GM21786 (cell line): ENCODE measurements at regions not wholly inside any gene's neighbourhood (a gene's known extent, or its start where the extent isn't known, plus 50 kb on each side); places are given as distances from the start of the nearest gene placed in this dataset.

Source experiments
- ATAC-seq: cut with Tn5 transposase; IDR thresholded peaks from one replicate; pipeline ENCODE4 v1.9.1; 2021; ENCODE audit not compliant: unreplicated experiment

DNA sequence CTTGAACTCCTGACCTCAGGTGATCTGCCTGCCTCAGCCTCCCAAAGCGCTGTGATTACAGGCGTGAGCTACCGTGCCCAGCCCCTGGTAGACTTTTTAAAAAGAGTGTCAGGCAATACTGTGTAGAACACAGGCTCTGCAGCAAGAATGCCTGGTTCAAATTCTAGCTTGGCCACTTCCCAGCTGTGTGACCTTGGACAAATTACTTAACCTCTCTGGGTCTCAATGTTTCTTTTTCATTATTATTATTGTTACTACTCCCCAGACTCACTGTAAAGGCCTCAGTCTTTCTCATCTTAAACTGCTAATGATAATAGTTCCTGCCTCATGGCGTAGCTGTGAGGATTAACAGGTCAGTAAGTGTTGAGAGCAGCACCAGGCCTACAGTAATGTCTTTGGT is 114.3 kb downstream of the LITAF start:
- ATAC-seq = no peak

GRCh38 chr16:11472851-11473250 is 113.9 kb downstream of the LITAF start:
- no peak for ATAC-seq

- ATAC-seq = no peak
These were observed 113.0 kb downstream of the LITAF start for GRCh38 chr16:11473728-11474127.

DNA sequence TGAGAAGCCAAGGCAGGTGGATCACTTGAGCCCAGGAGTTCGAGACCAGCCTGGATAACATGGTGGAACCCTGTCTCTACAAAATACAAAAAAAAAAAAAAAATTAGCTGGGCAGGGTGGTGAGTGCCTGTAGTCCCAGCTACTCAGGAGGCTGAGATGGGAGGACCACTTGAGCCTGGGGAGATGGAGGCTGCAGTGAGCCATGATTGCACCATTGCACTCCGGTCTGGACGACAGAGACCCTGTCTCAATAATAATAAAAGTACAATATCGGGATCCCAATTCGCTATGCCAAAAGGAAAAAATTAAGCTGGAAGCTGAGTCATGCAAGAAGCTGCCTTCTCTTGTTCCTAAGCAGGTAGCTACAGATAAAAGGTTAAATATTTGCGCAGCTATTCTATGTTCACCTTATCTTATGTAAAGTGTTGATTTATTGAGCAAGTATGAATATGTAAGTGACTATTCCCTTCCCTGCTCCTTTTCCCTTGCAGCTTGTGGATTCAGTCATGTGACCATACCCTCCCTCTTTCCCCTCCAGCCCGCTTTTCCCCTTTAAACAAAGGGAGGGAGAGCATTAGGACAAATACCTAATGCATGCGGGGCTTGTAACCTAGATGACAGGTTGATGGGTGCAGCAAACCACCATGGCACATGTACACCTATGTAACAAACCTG is 112.0 kb downstream of the LITAF start:
- ATAC-seq = no peak

DNA sequence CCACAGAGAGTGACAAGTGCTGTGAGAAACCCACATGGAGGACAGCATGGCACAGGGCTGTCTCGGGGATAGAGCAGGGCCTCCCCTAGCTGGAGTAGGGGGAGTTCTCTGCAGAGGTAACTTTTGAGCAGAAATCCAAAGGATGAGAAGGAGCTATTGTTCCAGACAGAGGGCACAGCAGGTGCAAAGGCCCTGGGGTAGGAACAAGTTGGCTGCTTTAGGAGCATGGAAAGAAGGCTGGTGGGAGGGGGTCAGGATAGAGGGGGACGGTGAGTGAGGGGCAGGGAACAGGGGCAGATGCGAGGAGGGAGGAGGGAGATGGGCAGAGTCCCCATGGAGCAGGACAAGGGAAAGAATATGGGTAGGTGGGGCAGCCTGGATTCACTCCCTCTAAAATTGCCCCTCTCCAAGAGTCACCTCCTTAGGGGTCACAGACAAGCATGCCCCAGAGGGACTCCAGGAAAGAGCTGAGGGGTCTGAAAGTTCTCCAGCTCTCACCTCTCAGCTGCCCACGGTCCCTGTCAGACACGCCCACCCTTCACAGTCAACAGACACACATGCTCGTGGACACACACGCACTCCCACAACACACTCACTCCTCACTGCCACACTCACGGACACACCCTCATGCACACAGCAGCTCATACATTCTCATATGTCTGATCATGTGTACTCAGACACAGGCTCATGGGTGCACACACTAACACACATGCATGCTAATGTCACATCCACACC is 110.7 kb downstream of the LITAF start:
- ATAC-seq = no peak

- ATAC-seq = no peak
These were observed 110.0 kb downstream of the LITAF start for GRCh38 chr16:11476676-11477075.

DNA sequence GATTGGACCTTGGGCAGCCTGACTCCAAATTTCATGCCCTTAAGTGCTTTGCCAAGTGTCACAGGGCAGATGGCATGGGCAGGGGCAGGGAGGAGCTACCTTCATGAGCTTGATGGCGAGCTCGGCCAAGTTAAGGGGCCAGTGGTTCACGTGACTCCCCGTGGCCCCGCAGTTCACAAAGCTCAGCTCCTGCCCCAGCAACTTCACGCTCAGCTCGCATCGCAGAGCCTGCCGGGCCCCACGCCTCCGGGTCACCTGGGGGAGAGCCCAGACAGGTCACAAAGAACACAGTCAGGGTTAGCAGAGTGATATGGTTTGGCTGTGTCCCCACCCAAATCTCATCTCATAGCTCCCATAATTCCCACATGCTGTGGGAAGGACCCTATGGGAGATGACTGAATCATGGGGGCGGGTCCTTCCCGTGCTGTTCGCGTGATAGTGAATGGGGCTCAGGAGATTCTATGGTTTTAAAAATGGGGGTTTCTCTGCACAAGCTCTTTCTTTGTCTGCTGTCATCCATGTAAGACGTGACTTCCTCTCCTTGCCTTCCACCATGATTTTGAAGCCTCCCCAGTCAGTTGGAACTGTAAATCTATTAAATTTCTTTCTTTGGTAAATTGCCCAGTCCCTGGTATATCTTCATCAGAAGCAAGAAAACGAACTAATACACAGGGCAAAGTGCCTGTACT is 108.1 kb downstream of the LITAF start:
- no peak for ATAC-seq

DNA sequence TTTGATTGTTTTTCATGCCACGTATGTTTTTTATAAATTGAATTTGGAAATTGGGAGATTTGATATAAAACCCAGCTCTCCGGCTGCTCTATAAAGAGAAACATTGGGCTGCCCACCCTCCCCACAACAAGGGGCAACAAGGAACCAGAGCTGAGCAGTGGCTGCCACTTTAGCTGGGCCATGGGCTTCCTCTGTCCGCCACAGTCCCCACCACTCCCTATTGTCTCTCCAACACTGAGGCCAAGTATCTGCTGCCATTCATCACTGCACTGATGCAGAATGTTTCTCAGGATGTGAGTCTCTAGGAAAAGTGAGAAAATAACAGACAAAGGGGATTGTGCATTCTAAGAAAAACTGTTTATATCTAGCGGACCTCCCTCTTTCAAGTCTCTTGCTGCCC is 106.8 kb downstream of the LITAF start:
- no peak for ATAC-seq

DNA sequence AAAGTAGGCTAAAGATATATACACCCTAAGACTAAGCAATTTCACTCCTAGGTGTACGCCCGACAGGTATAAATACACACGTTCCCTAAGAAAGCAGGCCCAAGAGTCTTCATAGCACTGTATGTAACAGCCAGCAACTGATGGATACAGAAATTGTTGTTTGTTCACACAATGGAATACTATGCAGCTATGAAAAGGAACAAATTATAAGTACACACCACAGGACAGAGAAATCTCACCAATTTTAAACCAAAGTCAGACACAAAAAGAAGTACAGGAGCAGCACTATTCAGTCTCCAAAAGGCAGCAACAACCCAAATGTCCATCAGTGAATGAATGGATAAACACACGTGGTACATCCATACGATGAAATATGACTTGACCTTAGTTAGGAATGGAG is 106.1 kb downstream of the LITAF start:
- no peak for ATAC-seq

DNA sequence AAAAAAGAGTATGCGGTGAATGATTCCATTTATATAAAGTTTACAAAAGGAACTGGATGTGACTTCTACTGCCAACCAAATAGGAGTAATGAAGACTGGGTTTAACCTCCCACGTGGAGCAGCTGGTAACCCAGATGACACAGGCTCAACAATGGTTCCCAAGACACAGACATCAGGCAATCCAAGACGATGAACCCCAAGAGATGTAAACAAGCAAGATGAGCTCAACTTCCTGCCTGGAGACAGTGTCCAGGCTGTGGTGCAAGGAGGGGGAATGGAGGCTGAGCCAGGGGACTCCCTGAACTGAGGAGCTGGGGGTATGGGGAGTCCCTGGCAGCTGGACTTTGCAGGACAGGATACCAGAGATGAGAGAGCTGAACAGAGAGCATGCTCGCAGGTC is 104.7 kb downstream of the LITAF start:
- ATAC-seq = no peak

DNA sequence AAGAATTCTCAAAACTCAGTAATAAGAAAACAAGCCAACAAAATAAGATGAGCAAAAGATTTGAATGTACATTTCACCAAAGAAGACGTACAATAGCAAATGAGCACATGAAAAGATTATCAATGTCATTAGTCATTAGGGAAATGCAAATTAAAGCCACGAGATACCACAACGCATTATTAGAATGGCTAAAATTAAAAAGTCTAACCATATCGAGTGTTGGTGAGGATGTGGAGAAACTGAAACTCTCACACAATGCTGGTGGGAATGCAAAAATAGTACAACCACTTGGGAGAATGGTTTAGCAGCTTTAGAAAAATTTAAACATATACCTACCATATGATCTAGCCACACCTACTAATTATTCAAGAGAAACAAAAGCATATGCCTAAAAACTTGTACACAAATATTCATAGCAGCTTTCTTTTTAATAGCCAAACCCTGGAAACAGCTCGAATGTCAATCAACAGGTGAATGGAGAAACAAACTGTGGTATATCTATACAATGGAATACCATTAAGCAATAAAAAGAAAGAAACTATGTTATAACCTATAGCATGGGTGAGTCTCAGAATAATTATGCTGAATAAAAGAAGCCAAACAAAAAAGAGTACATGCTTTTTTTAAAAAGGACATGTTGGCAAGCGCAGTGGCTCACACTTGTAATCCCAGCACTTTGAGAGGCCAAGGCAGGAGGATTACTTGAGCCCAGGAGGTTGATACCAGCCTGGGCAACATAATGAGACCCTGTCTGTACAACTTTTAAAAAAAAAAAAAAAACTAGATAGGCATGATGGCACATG is 103.6 kb downstream of the LITAF start:
- no peak for ATAC-seq

- no peak for ATAC-seq
These were observed 101.9 kb downstream of the LITAF start for GRCh38 chr16:11484691-11485258.

DNA sequence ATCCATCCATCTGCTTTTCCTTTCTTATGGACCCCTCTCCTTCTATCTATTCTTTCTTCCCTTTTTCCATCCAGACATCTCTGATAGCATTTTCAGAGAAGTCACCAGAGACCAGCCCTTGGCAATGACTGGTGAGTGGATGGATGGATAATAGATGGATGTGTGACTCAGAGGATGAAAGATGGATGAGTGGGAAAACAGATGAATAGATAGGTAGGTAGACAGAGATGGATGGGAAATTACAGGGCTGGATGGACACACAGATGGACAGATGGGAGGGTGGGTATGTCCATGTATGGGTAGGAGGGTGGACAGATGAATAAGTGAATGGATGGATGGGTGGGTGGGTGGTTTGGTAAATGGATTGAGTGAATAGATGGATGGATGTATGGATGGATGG is 101.0 kb downstream of the LITAF start:
- no peak for ATAC-seq

- no peak for ATAC-seq
These were observed 99.4 kb downstream of the LITAF start for GRCh38 chr16:11487289-11487688.

GRCh38 chr16:11488304-11488703 is 98.4 kb downstream of the LITAF start:
- no peak for ATAC-seq

- no peak for ATAC-seq
These were observed 95.2 kb downstream of the LITAF start for GRCh38 chr16:11491524-11491923.

DNA sequence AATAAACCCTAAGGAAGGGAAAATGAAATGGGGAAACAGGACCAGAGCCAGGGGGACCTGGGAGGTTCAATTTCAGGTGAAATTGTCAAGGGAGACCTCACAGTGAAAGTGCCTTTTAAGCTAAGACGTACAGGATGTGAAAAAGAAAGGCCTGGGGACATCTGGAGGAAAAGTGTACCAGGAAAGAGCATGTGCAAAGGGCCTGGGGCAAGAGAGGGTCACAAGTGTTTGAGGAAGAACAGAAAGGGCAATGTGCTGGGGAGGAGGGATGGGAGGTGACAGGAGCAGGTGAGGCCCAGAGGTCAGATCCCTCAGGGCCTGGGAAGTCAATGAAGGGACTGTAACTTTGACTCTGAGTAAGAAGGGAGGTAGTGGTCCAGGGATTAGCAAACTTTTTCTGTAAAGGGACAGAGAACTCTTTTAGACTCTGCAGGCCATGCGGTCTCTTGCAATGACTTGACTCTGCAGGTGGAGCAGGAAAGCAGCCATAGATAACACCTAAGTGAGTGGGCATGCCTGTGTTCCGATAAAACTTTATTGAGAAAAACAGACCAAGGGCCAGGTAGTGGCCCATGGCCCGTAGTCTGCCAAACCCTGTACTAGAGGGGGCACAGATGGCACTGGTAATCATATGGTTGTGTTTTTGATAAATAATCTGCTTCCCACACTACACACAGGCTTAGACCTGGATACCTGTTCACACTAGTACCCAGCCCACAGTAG is 93.8 kb downstream of the LITAF start:
- no peak for ATAC-seq

- ATAC-seq = no peak
These were observed 93.2 kb downstream of the LITAF start for GRCh38 chr16:11493531-11493929.

- ATAC-seq = no peak
These were observed 92.7 kb downstream of the LITAF start for GRCh38 chr16:11494029-11494428.

DNA sequence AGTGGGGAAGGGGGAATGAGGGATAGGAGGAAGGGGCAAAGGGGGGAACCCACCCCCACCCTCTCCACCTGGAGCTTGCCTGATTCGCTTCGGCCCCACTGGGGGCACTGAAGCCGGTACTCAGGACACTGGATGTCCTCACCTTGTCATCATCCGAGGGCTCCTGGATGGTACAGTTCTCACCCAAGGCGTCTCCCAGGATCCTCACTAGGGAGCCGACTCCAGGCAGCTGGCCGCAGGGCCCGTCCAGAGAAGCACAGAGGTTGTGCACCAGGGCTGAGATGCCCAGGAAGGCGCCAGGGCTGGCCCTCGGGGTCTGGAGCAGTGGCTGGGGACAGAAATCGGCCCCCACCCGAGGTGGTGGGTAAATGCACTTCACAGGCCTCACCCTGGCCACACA is 92.3 kb downstream of the LITAF start:
- ATAC-seq = no peak

- no peak for ATAC-seq
These were observed 91.7 kb downstream of the LITAF start for GRCh38 chr16:11495066-11495407.
